Posterior cingulate gyrus (tissue), 11 donors: ENCODE measurements at regions not wholly inside any gene's neighbourhood (a gene's known extent, or its start where the extent isn't known, plus 50 kb on each side); places are given as distances from the start of the nearest gene placed in this dataset.
A peak's percentile ranks its signal among the peaks of the same experiment; 100 is the strongest.

ENCODE experiments used
- DNase-seq, 10 donors: peaks; one replicate each; pipeline versions ENCODE4 v3.0.0 to v3.0.0-alpha.2; 2020 to 2021; ENCODE audit warnings: mixed read lengths in 3 of 10
- intact Hi-C: fragments of 100-400 bp; cut with DNase I; formaldehyde crosslinking; loops from one replicate; pipeline ENCODE4 v1.15.1; 2023

GRCh38 chr3:186487819-186488218, 56.4 kb downstream of the CRYGS start:
- intact Hi-C loops = no loop called here
- no peak for DNase-seq

DNA sequence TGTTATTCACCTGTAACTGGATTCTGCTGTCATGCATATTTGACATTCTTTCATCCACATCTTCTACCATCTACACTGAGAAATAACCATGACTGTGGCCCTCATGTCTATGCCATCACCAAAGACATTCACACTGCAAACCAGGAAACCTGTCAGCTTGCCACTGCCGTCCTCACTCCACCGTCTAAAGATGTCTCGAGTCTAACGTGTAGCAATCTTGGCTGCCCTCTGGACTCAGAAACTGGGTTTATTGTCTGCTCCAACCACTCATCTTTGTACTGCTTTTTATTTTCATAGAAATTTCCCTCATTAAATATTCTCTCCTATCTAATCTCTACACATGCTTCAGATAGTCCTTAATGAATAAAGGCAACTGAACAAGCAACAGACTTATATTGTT, 57.1 kb downstream of the CRYGS start:
- no peak for DNase-seq
- intact Hi-C loops = no loop called here

DNA sequence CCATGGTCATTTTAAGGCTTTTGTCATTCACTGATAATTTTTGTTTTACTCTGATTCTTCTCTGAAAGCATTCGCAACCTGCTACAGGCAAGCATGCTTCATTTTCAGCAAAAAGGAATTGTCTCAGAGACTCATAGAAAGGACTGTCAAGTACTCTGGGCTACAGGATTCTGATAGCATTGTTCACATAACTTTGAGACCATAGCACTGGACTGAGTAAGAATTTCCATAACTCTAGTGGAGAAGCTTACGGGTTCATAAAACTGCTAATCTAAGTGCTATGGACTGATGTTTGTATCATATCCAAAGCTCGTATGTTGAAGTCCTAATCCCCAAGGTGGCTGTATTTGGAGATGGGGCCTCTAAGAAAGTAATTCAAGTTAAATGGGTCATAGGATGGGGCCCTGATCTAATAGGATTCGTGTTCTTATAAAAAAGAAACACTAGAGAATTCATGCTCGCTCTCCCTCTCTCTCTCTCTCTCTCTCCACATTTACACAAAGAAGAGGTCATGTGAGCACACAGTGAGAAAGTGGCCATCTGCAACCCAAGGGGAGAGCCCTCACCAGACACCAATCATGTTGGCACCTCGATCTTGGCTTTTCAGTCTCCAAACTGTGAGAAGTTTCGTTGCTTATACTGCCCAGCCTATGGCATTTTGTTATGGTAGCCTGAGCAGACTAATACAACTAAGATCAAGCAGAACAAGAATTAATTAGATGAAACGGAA, 60.4 kb downstream of the CRYGS start:
- intact Hi-C loops = no loop called here
- DNase-seq = no peak

GRCh38 chr3:186481526-186481925, 62.7 kb downstream of the CRYGS start:
- intact Hi-C loops = no loop called here

GRCh38 chr3:186477876-186478275, 66.3 kb downstream of the CRYGS start:
- intact Hi-C loops = no loop called here
- no peak for DNase-seq

More at GRCh38 chr3:186481526-186481925, 62.7 kb downstream of the CRYGS start:
- DNase-seq = no peak

DNA sequence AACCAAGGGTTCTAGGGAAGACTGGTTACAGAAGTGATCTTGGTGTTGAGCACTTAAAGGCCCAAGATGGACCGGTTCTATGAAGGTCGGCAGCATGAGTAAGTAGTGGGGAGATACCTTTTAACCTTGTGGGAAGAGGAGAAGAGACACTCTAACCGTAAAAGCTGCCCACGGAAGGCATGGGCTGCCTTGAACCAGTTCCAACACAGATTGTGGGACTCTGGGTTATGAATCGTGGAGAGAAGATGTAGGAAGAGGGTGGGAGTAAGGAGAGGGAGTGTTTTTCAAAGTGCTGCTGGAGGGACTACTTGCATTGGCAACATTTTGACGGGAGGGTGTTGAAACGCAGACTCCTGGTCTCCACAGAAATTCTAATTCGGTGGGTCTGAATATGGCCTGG, 67.1 kb downstream of the CRYGS start:
- intact Hi-C loops = no loop called here
- no peak for DNase-seq

DNA sequence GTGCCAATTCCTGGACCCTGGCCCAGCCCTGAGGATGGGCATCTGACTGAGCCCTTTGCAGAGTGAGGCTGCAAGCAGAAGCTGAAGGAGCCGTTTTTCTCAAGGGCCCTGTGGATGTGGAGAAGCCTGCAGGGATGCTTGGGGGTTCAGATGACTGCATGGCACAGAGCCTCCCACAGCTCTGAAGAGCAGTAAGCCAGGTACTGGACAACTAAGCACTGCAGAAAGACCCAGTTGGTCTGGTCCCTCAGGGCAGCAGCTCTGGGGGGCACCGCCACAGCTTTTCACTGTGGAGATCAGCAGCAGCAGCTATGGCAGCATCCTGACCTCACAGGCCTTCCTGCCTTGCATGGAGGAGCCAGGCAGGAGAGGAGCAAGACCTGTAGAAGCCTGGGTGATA, 67.6 kb downstream of the CRYGS start:
- intact Hi-C loops = no loop called here
- DNase-seq = no peak

DNA sequence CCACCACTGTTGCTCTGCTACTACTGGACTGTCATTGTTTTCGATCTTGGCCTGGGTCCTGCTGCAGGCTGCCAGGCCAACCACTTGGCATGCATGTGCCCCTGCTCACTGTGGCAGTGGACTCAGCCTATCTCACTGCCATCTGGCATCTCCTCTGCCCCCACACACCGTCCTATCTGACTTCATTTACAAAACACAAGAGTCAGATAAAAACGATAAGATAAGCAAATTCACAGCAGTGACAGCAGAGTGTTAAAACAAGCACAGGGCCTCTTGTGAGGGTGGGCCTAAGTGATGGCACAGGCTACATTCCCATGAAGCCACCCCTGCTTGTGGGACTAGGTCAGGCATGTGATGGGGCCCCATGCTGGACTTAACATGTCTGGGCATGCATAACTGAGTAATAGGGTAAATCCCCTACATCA, 68.1 kb downstream of the CRYGS start:
- DNase-seq = peak; percentile 60 to 97 (median 76)
- intact Hi-C loops = no loop called here

DNA sequence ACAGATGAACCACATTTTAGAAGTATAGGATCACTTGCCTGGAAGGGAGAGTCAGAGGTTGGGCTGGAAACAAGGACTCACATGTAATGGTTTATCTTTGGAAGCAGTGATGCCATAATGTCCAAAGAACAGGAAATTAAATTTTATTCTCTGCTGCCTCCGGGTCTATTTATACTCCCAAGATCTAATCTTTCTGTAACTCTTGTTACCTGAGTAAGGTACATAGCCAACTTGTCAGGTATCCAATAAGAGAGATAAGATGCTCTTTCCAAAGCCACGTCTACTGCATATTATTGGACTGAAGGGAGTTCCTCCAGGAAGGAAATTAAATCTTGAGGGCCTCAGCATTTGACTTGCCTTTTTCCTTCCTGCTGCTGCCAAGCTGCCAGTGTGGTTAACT, 71.0 kb downstream of the CRYGS start:
- DNase-seq = no peak

DNA sequence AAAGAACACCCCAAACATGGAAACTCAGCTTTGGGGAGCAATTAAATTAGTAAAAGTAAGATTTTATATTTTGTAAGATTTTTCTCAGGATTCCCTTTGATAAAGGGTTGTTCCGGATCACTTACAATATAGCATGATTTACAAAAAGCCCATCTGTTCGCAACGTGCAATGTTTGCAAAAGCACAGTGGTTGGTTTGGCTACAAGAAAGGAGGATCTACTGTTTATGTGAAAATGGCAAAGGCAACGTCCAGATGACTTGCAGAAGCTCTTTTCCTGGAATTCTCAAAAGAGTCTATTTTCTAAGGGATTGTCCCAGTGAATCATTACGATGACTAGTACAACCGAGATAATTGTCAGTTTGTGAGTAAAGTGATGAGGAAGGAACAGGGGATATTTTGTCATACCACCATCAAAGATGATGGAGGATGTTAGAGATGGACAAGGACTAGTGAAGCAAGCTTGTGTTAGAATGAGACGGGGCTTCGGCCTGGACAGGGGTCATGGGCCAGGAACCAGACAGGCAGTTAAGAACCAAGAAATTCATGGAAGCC, 71.6 kb downstream of the CRYGS start:
- no peak for DNase-seq
- intact Hi-C loops = no loop called here

More for the DNA sequence above, 71.0 kb downstream of the CRYGS start:
- intact Hi-C loops = no loop called here

GRCh38 chr3:186471771-186472170, 72.4 kb downstream of the CRYGS start:
- no peak for DNase-seq
- intact Hi-C loops = no loop called here

DNA sequence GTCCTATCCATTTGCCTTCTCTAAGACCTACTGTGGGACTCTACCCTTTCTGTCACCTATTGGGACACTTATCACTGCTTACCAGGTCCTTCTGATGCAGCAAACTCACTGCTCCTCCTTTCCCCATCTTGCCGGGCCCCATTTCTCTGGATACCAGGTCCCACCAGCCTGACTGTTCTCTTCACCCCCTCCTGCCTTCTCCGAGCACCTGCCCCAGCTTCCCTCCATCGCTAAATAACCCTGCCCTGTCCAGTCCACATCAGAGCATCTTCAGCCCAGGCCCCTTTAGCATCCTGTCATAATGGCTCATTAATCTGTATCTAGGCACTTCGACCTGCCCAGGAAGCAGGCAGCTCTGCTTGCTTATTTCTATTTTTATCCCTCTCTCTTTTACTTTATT, 74.7 kb downstream of the CRYGS start:
- DNase-seq = no peak
- intact Hi-C loops = no loop called here

DNA sequence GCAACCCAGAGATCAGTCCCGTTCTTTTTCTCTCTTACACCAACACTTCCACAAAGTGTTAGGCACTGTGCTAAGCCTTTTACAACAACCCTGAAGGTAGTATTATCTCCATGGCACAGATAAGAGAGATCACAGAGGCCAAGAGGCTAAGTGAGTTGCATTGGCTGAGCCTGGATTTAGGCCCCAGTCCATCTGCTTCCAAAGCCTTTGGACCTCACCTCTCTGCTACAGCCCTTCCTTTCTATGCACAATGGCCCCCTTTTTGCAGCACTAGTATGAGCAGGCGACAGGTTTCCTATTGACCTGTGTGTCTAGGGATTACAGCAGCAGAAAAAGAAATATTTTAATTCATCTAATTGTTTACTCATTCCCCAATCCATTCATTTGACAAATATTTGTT, 76.2 kb downstream of the CRYGS start:
- DNase-seq = no peak
- intact Hi-C loops = no loop called here

DNA sequence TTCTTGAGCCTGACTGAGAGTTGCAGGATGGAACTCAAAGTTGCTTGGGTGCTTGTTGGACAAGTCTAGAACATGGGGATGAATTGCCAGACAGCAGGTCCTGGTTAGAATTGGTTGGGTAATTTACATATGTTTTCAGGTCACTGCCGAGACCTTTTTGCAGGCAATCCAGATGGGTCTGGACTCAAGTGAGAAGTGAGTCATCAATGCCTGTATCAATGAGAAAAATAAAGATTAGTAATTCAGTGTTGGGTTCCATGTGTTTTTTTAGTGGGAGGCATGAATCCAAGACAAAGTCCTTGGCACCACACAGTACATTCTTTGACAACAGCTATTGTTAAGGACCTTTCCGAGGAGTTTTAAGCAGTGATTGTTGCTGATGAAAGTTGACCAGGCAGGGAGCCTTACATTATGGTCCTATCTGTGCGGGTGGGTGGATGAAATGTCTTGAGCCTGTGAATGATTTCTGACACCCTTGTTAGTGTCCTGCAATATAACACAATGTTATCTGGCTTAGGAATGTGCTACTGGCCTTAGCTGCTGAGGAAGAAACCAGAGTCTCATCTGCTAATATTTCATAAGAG, 77.7 kb downstream of the CRYGS start:
- intact Hi-C loops = no loop called here

GRCh38 chr3:186465508-186465907, 78.7 kb downstream of the CRYGS start:
- no peak for DNase-seq
- intact Hi-C loops = no loop called here

More for the DNA sequence above, 77.7 kb downstream of the CRYGS start:
- DNase-seq = no peak

DNA sequence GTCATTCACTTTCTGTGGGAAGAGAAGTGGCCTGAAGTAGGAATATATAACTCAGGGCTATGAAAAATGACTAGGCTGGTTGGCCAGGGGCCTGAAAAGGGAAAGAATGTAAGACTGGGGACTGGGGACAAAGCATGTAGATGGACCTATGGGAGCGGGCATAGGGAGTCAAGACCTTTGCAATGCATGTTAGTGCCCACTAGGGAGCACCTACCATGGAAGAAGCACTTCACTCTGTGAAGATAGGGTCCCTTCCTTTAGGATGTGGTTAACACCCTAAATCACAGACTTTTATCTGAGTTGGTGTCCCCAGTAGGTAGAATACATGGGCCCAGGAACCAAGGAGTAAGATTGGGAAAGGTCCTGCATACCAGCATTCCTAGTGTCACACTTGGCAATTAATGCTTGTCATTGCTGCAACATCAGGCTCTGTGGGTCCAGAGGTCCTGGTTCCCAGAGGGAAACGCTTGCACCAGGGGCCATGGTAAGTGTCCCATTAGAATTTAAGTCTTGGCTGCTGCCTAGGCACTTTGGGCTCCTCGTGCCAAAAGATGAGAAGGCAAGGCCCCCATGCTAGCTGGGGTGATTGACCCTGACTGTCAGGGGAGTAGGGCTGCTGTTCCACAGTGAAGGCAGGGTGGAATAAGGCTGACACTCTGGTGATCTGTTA, 79.6 kb downstream of the CRYGS start:
- no peak for DNase-seq
- intact Hi-C loops = no loop called here

DNA sequence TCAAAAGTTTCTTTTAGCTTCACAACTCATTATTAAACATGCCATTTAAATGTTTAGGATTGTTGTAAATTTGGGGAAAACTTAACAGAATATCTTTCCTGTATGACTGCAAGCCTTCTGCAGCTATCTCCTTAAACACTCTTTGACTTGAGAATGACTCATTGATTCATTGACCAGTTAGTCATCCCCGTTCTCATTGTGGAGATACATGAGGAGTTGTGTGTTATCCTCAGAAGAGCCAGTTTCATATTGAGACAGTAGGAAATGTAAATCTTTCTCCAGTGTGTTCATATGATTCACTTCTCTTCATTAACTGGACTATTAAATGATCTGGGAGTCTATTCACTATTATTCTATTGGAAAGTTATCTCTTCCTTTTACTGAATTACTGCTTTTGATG, 83.0 kb downstream of the CRYGS start:
- intact Hi-C loops = no loop called here
- no peak for DNase-seq

- no peak for DNase-seq
- intact Hi-C loops = no loop called here
These were observed 85.1 kb downstream of the CRYGS start for GRCh38 chr3:186459108-186459467.

DNA sequence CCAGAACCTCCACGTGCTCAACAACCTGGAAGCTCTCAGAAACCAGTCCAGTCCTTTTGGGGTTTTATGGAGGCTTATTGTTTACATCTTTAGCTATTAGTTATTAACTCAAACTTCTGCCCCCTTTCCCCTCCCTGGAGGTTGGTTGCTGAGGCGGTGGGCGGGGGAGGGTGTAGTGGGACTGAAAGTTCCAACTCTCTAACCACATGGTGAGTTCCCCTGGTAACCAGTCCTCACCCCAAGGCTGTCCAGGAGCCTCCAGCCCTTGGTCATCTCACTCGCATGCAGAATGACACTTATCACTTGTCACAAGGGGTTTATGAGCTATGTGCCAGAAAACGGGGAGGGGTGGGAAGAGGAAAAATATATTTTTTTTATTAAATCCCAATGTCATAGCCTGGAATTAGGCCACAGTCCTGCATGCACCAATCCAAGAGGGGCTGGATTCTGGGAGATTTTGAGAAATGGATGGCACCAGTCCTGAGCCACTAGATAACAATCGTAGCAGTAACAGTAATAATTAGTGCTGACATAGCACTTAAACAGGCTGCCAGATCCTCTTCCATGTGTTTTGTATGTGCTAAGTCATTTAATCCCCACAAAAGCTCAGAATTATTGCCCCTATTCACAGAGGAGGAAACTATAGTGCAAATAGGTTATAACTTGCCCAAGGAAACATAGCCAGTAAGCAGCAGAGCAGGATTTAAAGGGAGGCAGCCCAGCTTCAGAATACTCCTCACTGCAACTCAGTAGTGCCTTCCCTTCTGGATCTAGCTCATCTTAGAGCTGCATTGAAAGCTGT, 85.7 kb downstream of the CRYGS start:
- DNase-seq = no peak
- intact Hi-C loops = no loop called here

- DNase-seq = no peak
- intact Hi-C loops = no loop called here
These were observed 86.9 kb downstream of the CRYGS start for GRCh38 chr3:186457236-186457635.

DNA sequence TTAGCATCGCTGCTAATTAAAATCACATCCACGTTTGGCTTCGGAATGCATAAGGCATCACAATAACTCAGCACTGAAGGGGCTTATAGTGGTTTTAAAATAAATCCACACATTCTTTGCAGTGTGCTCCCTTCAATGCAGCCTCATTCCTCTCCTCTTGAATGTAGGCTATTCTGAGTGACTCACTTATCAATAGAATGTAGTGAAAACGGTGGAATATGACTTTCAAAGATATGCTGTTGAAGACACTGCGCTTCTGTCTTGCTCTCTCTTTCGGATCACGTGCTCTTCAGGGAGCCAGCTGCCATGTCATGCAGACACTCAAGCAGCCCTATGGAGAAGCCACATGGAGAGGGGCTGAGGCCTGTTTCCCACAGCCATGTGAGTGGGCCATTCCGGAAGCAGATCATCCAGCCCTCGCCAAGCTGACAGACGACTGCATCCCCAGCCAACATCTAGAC, 87.4 kb downstream of the CRYGS start:
- DNase-seq = no peak
- intact Hi-C loops = no loop called here
